Right ventricle myocardium superior (tissue), 1 donor: ENCODE measurements at regions not wholly inside any gene's neighbourhood (a gene's known extent, or its start where the extent isn't known, plus 50 kb on each side); places are given as distances from the start of the nearest gene placed in this dataset.

ENCODE experiments used
- ATAC-seq: fragments of 200-7000 bp; cut with Tn5 transposase; one replicate; pipeline ENCODE4 v1.9.1; 2020; ENCODE audit warnings: mild to moderate bottlenecking; ENCODE audit not compliant: poor library complexity
- DNase-seq: peaks from one replicate; pipeline ENCODE4 v3.0.0-alpha.2; 2020
- intact Hi-C: fragments of 100-400 bp; cut with DNase I; formaldehyde crosslinking; loops from one replicate; pipeline ENCODE4 v1.11.2; 2022
- donor health status: DM: no; HTN: yes; CAD: no; lungs with severe emphysema.

DNA sequence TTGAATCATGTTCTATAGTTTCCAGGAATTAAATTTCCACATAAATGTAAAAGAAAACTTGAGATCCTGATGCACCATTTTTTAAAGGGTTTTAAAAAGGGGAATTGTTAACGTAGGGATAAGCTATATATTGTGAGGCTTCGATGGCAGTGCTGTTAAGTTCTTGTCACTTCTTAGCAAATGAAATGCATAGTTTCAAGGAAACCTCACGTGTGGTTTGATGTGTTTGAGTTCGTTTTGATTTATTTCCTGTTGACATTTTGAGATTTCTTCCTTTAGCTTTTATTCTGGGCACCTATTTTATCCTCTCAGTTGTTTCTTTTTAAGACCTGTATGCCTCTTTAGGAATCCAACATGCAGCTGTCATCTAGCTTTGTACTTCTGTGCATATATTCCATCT lies 301.0 kb downstream of the DOCK8 start:
- ATAC-seq = no peak
- DNase-seq = no peak
- intact Hi-C loops = no loop called here

DNA sequence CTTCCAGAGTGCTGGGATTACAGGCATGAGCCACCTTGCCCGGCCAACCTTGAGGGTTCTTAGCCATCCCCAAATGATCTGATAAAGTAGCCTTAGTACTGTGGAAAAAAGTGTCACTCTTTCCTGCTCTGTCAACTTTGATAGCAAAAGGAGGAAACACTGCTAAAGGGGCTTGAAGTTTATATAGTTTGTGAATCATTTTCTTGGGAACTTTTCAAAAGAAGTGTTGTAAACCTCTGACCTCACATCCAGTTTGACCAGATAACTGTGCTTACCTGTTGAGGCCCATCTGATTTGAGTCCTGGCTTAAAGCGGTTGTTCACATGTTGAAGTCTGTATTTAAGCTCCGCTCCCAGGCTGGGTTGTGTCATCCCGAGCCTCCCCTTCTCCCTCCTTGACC lies 303.3 kb downstream of the DOCK8 start:
- ATAC-seq (no peak), DNase-seq (no peak)
- intact Hi-C loops = no loop called here

DNA sequence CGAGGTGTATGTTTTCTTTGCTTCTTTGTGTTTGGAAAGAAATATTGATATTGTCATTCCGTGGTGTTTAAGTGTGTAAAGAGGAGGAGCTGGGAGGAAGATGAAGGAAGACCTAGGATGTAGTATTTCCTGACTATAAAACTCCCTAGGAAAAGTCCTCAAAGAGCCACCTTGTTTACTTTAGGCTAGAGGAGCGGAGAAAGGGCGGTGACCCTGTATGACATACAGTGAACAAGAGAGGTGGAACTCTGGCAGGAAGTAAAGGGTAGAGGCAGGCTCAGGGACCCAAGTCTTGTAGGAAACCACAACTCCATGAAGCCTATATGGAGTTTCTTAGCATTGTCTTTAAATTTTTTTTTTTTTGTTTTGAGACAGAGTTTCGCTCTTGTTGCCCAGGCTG lies 303.9 kb downstream of the DOCK8 start:
- ATAC-seq = no peak
- no peak for DNase-seq
- intact Hi-C loops = no loop called here

DNA sequence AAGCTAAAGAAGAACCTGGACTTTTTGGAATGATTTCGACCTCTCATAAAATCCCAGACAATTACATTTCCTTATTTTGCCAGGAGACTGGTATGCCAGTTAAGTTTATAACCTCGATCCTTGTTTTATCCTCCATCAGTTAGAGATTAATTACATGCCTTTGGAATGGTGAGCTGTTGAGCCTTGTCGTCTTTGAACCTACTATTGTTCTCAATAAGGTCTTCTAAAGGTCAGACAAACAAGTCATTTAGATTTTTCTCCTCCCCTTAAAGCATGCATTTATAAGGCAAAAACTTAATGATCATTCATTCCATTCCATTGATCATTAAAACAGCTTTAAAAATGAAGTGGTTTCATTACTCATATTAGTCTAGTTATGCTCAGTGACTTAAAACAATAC lies 304.9 kb downstream of the DOCK8 start:
- intact Hi-C loops = no loop called here
- DNase-seq (no peak), ATAC-seq (no peak)

DNA sequence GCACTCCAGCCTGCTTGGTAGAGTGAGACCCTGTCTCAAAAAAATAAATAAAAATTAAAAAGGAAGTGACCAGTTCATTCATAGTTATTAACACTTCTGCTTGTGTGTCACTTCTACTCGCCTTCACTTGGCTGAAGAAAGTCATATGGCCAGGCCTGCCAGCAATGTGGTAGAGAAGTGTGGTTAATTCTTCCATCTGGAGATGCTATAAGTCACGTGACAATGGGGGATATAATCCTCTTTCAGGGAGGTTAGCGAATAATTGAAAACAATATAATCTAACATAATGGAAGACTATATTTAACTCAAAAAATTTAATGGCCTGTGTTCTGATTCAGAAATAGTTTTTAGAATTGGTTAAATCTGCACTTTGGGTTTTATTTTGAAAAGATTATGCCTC lies 305.6 kb downstream of the DOCK8 start:
- no peak for ATAC-seq
- intact Hi-C loops = no loop called here
- no peak for DNase-seq

DNA sequence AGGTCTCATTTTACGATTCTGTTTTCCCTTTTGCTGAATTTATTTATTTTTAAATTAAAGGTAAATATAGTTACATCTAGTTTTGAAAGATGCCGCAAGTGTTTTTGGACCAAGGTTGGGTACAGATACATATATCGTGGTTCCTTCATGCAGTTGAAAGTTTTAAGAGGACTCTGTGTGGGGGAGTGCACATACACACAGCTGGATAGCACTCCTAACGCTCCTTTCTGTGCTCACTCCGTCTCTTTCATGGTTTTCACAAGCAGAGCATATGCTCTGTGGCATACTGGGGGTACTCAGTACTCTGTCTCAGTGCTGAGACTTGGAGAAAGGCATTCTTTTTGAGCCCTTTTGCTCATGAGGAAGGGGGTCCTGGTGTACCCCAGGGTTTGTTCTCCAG lies 307.5 kb downstream of the DOCK8 start:
- ATAC-seq (peak; percentile 43), DNase-seq (no peak)
- intact Hi-C loops = no loop called here

DNA sequence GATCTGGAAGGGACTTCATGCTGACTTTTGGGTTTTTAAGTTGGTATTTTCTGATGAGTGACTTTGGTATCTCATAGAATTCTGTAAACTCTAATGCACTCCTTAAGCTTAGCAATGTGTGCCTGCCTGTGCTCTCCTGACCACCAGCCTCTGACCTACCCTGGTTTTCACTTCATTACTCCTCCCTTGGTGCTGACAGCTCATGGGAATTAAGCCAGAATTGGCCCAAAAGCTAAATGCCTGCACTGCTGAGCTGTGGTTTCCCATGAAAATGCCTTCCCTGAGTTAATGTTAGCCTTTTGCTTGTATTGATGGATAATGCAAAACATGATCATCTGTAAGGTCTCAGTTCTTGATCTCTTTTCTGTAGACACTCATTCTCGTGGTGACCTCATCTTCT lies 308.0 kb downstream of the DOCK8 start:
- ATAC-seq (peak; percentile 91), DNase-seq (no peak)
- intact Hi-C loops = no loop called here

DNA sequence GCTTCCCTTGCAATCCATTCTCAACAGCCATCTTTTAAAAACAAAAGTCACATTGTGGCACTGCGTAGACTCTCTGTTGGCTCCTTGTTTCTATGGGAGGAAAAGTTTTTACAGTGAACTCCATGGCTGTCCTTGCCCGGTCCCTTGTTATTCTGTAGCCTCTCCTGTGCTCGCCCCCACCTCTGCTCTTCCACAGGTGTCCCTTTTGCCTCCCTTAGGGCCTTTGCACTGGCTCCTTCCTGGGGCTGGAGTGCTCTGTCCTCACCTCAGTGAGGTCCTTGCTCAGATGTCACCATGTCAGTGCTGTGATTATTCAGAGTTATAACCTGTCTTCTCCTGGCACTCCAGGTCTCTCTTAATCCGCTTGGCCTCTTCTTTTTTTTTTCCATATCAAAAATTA lies 308.8 kb downstream of the DOCK8 start:
- DNase-seq = no peak
- intact Hi-C loops = no loop called here
- peak; percentile 25 for ATAC-seq

DNA sequence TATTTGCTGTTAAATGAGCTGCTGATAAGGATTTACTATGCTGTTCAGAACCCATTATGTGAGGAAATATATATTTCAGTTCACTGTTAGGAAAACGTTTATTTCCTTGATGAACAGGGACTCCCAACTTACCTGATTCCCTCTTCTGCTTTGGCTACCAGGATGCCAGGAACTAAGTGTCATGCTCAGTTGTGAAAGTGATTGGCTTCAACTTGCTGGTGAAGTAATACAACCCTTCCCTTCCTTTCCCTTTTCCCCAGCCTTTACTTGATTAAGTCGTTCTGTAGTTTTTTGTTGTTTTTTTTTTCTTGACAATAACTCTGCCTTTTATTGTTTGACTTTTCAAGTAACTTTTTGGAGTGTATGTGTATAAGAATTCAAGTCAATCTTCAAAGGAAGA lies 309.3 kb downstream of the DOCK8 start:
- intact Hi-C loops = no loop called here
- peak; percentile 55 for ATAC-seq

DNA sequence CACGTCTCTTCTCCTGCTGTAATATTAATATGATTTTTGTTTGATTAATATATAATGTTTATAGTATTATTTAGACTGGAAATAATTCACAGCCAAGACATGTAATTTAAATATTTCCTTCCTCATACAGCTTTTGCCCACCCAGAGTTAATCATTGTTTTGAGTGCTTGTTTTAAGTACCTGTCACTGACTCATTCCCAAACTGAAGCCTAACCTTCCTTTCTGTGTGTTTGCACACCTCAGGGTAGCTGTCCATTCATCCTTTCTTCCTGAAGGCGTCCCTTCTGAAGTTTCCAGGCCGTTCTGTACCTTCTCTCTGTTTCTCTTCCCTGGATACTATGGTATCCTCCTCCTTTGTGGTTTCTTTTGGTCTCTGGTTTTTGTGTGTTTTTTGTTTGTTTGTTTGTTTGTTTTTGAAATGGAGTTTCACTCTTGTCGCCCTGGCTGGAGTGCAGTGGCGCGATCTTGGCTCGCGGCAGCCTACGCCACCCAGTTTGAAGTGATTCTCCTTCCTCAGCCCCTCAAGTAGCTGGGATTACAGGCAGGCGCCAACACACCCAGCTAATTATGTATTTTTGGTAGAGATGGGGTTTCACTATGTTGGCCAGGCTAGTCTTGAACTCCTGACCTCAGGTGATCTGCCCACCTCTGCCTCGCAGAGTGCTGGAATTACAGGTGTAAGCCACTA lies 312.4 kb downstream of the DOCK8 start:
- intact Hi-C loops = no loop called here
- ATAC-seq = no peak
- no peak for DNase-seq

More for the DNA sequence above, 309.3 kb downstream of the DOCK8 start:
- DNase-seq = no peak

DNA sequence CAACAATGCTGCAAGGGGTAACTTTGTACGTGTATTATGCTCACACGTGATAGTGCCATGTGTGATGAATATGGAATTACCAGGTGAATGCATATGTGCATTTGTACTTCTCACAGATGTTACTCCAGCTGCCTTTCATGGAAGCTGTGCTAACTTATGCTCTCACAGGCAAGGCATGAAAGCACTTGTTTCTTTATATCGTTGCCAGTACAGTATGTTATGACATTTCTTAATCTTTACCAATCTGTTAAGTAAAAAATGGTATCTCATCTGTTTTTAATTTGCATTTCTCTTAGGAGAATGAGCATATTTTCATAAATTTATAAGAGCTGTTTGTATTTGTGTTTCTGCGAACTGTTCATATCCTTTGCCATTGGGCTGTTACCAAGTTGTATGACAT lies 311.8 kb upstream of the DMRT1 start:
- intact Hi-C loops = no loop called here
- ATAC-seq (no peak), DNase-seq (no peak)

DNA sequence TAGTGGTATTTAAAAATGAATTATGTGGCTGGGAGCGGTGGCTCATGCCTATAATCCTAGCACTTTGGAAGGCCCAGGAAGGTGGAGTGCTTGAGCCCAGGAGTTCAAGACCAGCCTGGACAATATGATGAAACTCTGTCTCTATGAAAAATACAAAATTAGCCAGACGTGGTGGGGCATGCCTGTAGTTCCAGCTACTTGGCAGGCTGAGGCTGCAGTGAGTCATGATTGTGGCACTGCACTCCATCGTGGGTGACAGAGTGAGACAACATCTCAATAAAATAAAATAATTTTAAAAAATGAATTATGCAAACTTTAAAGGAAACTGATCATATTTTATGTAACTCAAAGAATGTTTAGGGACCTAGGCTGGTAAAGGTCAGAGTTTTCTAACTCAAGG lies 310.8 kb upstream of the DMRT1 start:
- peak; percentile 72 for ATAC-seq
- intact Hi-C loops = no loop called here
- peak; percentile 64 for DNase-seq

DNA sequence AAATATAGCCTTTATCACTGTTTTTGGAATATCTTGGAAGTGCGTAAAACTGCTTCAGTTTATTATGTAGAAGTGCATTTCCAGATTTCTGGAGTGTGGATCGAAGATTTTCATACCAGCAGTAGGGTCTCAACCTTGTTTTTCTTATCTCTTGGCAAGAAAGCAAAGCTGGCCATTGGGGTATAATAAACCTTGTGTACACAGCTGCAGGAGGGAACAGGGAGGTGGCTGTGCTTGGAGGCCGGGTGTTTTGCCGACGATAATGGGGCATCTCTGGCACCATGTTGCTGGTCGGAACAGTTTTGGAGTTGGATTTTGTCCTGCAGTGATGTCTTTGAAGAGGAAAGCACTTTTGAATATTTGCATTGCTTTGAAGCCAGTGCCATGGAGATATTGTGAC lies 308.8 kb upstream of the DMRT1 start:
- ATAC-seq (peak; percentile 54), DNase-seq (no peak)
- intact Hi-C loops = no loop called here

DNA sequence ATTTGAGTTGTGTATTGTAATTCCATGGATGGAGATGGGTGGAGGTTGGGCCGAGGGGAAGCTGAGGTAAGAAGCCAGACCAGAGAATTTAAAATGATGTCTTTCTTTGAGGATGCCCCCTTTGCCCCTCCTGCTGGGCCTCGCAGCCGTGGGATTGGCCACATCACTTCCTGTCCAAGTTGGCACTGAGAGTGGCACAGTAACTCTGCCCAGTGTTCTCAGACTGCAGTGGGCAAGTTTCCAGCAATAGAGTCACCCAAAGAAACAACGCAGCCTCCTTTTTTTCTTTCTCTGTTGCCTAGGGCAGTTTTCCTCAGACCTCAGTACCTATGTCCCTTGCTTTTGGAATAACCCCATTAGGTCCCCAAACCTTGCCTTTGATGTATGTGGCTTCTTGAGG lies 306.6 kb upstream of the DMRT1 start:
- peak; percentile 62 for ATAC-seq
- intact Hi-C loops = no loop called here
- peak; percentile 51 for DNase-seq

DNA sequence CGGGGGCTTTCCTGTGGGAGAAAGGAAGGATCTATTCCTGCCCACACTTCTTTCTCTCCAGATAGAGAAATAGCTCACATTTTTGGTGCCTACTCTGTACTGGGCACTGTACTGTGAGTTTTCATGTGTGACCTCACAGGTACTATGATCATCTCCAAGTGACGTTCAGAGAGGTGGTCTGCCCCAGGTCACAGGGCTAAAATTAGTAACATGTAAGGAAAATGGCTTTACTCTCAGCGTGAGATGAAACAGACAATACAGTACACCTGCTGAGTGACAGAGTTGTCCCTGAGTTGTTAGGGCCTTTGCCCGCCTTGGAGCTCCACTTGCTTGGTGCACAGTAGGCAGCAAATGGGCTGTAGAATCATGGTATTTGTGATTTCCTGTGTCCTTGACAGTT lies 306.1 kb upstream of the DMRT1 start:
- intact Hi-C loops = no loop called here
- DNase-seq = no peak
- no peak for ATAC-seq

DNA sequence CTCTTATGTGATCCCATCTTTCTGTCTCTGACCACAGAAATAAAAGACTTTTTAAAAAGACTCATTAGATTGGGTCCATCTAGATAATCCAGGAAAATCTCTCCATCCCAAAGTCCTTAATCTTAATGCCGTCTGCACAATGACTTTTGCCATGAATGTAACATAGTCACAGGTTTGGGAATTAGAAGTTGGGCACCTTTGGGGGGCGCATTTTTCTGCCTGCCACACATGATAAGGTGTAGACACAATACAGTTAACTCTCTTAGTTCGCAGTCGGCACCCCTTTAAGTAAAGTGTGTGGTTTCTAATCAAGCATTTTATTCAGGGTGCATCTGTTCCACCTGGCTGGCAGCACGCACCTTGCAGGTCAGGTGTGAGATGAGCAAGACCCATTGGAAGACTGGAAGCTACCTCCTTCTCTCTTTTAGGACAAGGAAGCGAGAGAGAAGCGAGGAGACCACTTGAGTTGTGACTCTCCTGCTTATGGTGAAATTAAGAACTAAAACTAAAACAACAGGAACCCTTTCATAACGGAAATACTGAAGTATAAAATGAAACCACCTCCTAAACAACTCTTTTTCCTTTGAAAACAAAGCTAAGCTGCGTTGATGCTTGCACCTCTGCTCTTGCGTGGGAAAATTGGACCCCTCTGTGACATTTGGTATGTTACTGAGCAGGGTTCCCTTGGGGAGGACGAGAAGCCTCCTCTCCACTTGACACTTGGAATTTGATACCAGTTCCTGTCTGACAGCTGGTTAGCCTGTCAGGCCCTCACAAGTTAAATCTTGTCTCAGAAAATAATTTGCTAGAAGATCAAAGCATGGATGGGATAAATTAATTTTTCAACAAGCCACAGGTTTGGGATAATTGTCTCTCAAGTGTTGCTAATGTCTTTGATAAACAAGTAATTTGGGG lies 304.6 kb upstream of the DMRT1 start:
- DNase-seq (no peak), ATAC-seq (no peak)
- intact Hi-C loops = no loop called here

DNA sequence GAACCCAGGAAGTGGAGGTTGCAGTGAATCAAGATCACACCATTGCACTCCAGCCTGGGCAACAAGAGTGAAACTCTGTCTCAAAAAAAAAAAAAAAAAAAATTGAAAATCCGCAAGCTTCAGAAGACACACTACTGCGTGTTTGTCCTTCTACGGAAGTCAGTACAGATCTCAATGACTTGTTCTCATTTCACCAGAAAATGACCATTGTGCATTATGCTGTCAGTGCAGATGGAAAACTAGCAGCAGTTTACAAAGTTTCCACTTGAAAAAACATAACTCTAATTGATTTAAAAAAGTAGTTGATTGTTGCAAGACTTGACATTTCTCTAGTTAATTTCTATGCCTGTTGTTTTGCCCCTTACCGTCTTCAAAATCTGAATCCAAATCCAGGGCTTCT lies 298.0 kb upstream of the DMRT1 start:
- DNase-seq (no peak), ATAC-seq (no peak)
- intact Hi-C loops = no loop called here

DNA sequence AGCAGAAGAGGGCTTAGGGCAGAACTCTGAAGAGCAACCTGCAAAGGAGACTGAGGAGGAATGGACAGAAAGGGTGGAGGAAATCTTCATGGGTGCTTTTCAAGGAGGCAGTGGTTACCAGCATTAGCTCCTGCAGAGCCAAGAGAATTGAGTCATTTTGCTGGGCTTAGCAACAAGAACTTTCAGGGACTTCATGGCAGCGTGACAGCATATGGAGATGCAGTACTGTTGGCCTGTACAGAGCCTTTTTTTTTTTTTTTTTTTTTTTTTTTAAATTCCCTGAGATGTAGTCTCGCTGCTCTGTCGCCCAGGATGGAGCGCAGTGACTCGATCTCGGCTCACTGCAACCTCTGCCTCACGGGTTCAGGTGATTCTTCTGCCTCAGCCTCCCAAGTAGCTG lies 296.0 kb upstream of the DMRT1 start:
- intact Hi-C loops = no loop called here
- ATAC-seq = peak; percentile 48
- DNase-seq = peak; percentile 67

DNA sequence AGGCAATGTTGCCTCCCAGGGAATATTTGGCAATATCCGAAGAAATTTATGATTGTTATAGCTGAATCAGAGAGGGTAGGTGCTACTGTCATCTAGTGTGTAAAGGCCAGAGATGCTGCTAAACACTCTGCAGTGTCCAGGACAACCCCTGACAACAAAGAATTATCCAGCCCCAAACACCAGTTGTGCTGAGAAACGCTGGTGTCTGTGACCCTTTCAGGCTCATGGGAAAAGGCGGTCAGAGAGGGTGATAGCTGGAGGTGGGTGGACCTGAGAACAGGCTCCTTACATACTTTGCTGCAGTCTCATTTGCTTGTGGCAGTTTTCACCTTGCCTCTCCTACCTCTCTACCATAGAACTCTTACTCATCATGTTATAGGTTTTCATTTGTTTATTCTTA lies 295.3 kb upstream of the DMRT1 start:
- DNase-seq = no peak
- intact Hi-C loops = no loop called here
- peak; percentile 41 for ATAC-seq

DNA sequence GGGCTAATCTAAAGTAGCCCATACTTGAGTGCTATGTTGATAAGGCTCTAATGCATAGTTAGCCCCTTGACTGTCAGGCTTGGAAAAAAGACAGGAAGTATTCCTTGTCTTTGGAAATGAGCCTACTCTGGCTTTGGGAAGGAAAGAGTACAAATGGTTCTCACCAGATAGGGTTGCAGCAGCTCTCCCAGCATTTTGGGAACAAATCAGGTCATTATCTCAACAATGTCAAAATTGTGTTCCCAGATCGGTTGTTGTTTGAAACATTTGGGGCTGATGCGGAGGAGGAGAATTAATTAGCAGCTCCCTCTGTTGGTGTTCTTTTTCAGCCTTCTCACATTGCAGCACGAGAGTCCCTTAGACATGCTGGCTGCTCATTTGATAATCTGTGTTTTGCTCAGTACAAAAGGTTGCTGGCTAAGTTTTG lies 294.7 kb upstream of the DMRT1 start:
- DNase-seq (no peak), ATAC-seq (peak; percentile 78)
- intact Hi-C loops = no loop called here
